KMS-11 (cell line): ENCODE measurements at regions not wholly inside any gene's neighbourhood (a gene's known extent, or its start where the extent isn't known, plus 50 kb on each side); places are given as distances from the start of the nearest gene placed in this dataset.
A peak's percentile ranks its signal among the peaks of the same experiment; 100 is the strongest.

ENCODE experiments used
- H2AFZ ChIP-seq: fragments of 200-600 bp; sonication (generic); 2 replicates; pipeline ENCODE4 v1.6.1; 2016; ENCODE audit warnings: antibody characterized with exemption, mixed run types, low read depth
- H3K27ac ChIP-seq: fragments of 200-600 bp; sonication (generic); 2 replicates; pipeline ENCODE4 v1.6.1; 2016; ENCODE audit warnings: mild to moderate bottlenecking, mixed run types
- H3K27me3 ChIP-seq: fragments of 200-600 bp; sonication (generic); 2 replicates; pipeline ENCODE4 v1.6.1; 2017; ENCODE audit warnings: mild to moderate bottlenecking, low read depth, mixed run types, moderate library complexity; ENCODE audit not compliant: insufficient read depth
- H3K36me3 ChIP-seq: fragments of 200-600 bp; sonication (generic); 2 replicates; pipeline ENCODE4 v1.6.1; 2017; ENCODE audit warnings: mild to moderate bottlenecking, mixed run types; ENCODE audit not compliant: insufficient read depth
- H3K4me1 ChIP-seq: fragments of 200-600 bp; sonication (generic); 2 replicates; pipeline ENCODE4 v1.6.1; 2016; ENCODE audit warnings: mild to moderate bottlenecking, low read depth, mixed run types; ENCODE audit not compliant: poor library complexity, severe bottlenecking
- H3K4me2 ChIP-seq: fragments of 200-600 bp; sonication (generic); 2 replicates; pipeline ENCODE4 v1.7.0; 2016; ENCODE audit warnings: mild to moderate bottlenecking, mixed run types
- H3K4me3 ChIP-seq: fragments of 200-600 bp; sonication (generic); IDR thresholded peaks from 2 replicates; pipeline ENCODE4 v1.6.1; 2017; ENCODE audit warnings: low read depth, low read length, mixed read lengths; ENCODE audit not compliant: insufficient read depth
- H3K79me2 ChIP-seq: fragments of 200-600 bp; sonication (generic); 2 replicates; pipeline ENCODE4 v1.6.1; 2016; ENCODE audit warnings: low read depth, mixed run types; ENCODE audit not compliant: insufficient read depth
- H3K9ac ChIP-seq: fragments of 200-600 bp; sonication (generic); 2 replicates; pipeline ENCODE4 v1.6.1; 2016; ENCODE audit warnings: mild to moderate bottlenecking, mixed run types
- H4K20me1 ChIP-seq: fragments of 200-600 bp; sonication (generic); 2 replicates; pipeline ENCODE4 v1.6.1; 2016; ENCODE audit warnings: mild to moderate bottlenecking, mixed run types; ENCODE audit not compliant: insufficient read depth
- CTCF ChIP-seq: fragments of 200-600 bp; sonication (generic); conservative IDR thresholded peaks from 2 replicates; pipeline ENCODE4 v1.6.1; 2017; ENCODE audit warnings: low read depth, mild to moderate bottlenecking, antibody characterized with exemption, low read length, moderate library complexity, mixed read lengths

GRCh38 chr10:125450218-125450617 is 232.7 kb downstream of the TEX36 start:
- Histone ChIP-seq H3K4me3 (no peak overlapping the region), H3K27ac (no peak overlapping the region), H3K27me3 (no peaks in the 10 kb centered on the region), H3K79me2 (no peaks in the 10 kb centered on the region), H3K4me1 (no peaks in the 10 kb centered on the region), H3K36me3 (no peaks in the 10 kb centered on the region), H4K20me1 (no peaks in the 10 kb centered on the region), H2AFZ (no peak overlapping the region), H3K4me2 (no peak overlapping the region), H3K9ac (no peak overlapping the region)
- no peak for TF ChIP-seq CTCF

GRCh38 chr10:125449571-125449970 is 233.4 kb downstream of the TEX36 start:
- Histone ChIP-seq H3K4me3 (no peak overlapping the region), H4K20me1 (no peaks in the 10 kb centered on the region), H3K27ac (no peak overlapping the region), H3K9ac (no peak overlapping the region), H3K27me3 (no peaks in the 10 kb centered on the region), H3K79me2 (no peaks in the 10 kb centered on the region), H3K4me2 (no peak overlapping the region), H3K36me3 (no peaks in the 10 kb centered on the region), H3K4me1 (no peaks in the 10 kb centered on the region), H2AFZ (no peak overlapping the region)
- TF ChIP-seq CTCF: no peak

- H4K20me1 ChIP-seq: no peaks in the 10 kb centered on the region
- H3K36me3 ChIP-seq: no peaks in the 10 kb centered on the region
- H3K4me2 ChIP-seq: no peak overlapping the region
- H3K4me1 ChIP-seq: no peaks in the 10 kb centered on the region
- peak; percentile 48; the same call in 1 of the 2 replicates for TF ChIP-seq CTCF
- no peaks in the 10 kb centered on the region for H3K27me3 ChIP-seq
- H3K9ac ChIP-seq: no peak overlapping the region
- no peak overlapping the region for H2AFZ ChIP-seq
- no peak overlapping the region for H3K27ac ChIP-seq
- no peak overlapping the region for H3K4me3 ChIP-seq
- no peaks in the 10 kb centered on the region for H3K79me2 ChIP-seq
These were observed 234.4 kb downstream of the TEX36 start for GRCh38 chr10:125448596-125448995.

GRCh38 chr10:125444790-125445189 is 238.2 kb downstream of the TEX36 start:
- Histone ChIP-seq H3K27ac (no peak overlapping the region), H3K4me1 (no peaks in the 10 kb centered on the region), H3K4me2 (no peak overlapping the region), H3K27me3 (no peaks in the 10 kb centered on the region), H3K4me3 (no peak overlapping the region), H3K36me3 (no peaks in the 10 kb centered on the region), H4K20me1 (no peaks in the 10 kb centered on the region), H2AFZ (no peak overlapping the region), H3K9ac (no peak overlapping the region), H3K79me2 (no peaks in the 10 kb centered on the region)
- TF ChIP-seq CTCF: no peak
